Neuron (in vitro differentiated cells): ENCODE measurements at regions not wholly inside any gene's neighbourhood (a gene's known extent, or its start where the extent isn't known, plus 50 kb on each side); places are given as distances from the start of the nearest gene placed in this dataset.

Source experiments
- H2AFZ ChIP-seq: one replicate; pipeline ENCODE4 v1.6.1; 2013; ENCODE audit warnings: low read depth, mild to moderate bottlenecking, inconsistent platforms, low read length, moderate library complexity
- H3K27me3 ChIP-seq: one replicate; pipeline ENCODE4 v1.6.1; 2013; ENCODE audit warnings: low read length; ENCODE audit not compliant: insufficient read depth
- H3K36me3 ChIP-seq: one replicate; pipeline ENCODE4 v1.6.1; 2013; ENCODE audit warnings: low read length; ENCODE audit not compliant: insufficient read depth
- H3K4me1 ChIP-seq: one replicate; pipeline ENCODE4 v1.6.1; 2013; ENCODE audit warnings: low read length; ENCODE audit not compliant: insufficient read depth
- H3K4me3 ChIP-seq: 2 replicates; pipeline ENCODE4 v1.5.1; 2013; ENCODE audit warnings: mild to moderate bottlenecking, low read length, moderate library complexity
- H3K9me3 ChIP-seq: one replicate; pipeline ENCODE4 v1.6.1; 2013; ENCODE audit warnings: low read length

DNA sequence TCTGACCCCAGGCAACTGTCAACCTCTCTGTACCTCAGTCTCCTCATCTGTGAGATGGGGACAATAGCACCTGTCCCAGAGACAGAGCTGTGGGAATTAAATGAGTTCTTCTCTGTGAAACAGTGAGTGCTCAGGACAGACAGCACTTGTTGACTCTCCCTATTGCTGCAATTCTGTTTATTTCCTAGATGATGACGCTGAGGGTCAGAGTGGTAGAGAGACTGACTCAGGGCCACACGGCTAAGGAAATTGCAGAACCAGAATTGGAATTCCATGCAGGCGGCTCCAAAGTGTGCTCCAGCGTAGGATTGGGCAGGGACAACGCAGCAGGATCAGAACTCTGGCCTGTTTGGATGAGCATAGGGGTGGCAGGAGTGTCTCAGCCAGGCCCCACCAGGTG lies 302.2 kb downstream of the C16orf95 start:
- Histone ChIP-seq H3K4me1 (no peaks in the 10 kb centered on the region), H3K27me3 (no peaks in the 10 kb centered on the region), H3K4me3 (no peak overlapping the region), H3K36me3 (no peaks in the 10 kb centered on the region), H3K9me3 (no peaks in the 10 kb centered on the region), H2AFZ (no peak overlapping the region)

DNA sequence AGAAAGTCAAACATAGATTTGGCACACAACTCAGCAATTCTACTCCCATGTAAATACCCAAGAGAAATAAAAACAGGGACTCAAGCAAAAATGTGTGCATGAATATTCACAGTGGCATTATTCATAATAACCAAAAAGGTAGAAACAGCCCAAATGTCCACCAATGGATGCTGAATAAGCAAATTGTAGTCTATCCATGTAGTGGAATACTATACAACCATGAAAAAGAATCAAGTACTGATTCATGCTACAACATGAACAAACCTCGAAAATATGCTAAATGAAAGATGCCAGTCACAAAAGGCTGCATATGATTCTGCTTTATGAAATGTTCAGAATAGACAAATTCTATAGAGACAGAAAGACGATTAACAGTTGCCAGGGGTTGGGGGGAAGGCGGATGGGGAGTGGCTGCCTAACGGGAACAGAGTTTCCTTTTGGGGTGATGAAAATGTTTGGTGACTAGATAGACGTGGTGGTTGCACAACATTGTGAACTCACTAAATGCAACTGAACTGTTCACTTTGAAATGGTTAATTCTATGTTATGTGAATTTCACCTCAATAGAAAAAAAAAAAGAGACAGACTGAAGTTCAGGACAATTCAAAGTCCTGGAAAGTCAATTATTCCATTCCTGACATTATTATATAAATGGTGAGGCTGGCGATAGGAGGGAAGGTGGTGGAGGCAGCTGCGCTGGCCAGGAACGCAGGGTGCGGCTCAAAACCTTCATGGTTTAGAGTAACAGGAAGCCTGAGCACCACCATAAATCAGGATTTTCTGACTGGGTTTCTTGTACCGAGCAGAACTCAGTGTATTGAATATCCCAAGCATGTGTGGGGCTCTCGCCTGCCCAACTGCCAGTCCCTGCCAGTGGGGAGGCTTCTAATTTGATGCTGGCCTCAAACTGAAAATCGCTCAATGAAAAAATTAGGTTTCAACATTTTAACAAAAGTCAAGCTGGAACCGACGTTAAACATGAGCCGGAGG lies 300.9 kb downstream of the C16orf95 start:
- H3K9me3 ChIP-seq = no peaks in the 10 kb centered on the region
- no peaks in the 10 kb centered on the region for H3K27me3 ChIP-seq
- H2AFZ ChIP-seq = no peak overlapping the region

DNA sequence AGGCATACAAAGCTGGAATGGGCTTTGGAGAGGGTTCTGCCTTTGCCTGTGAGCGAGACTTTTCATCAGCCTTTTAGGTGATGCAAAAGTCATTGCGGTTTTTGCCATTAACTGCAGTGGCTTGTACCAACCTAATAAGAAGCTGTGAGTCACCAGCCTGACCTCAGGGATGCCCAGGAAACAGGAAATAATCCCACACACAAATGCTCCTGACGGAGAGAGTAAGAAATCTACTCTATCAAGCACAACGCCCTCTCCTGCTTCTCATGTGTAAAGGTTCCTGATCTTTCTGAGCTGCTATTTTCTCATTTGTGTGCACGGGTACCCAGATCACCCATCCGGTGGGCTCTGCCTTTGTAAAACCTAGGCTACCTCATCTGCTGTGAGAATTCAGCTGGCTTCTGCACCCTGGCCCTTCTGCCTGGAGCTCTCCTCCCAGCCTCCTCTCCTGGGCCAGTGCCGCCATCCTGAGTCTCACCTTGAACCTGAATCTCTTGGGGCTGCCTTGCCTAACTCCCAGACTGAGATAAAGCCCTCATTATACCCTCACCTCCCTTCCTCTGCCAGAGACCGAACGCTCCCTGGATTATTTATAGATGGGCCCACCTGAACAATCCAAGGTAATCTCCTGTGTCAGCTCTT lies 299.7 kb downstream of the C16orf95 start:
- no peaks in the 10 kb centered on the region for H3K4me1 ChIP-seq
- H3K9me3 ChIP-seq = no peaks in the 10 kb centered on the region
- no peak overlapping the region for H2AFZ ChIP-seq
- H3K4me3 ChIP-seq = no peak overlapping the region
- H3K27me3 ChIP-seq = no peaks in the 10 kb centered on the region
- no peaks in the 10 kb centered on the region for H3K36me3 ChIP-seq

More for the DNA sequence above, 300.9 kb downstream of the C16orf95 start:
- Histone ChIP-seq H3K4me1 (no peaks in the 10 kb centered on the region), H3K36me3 (no peaks in the 10 kb centered on the region), H3K4me3 (no peak overlapping the region)

DNA sequence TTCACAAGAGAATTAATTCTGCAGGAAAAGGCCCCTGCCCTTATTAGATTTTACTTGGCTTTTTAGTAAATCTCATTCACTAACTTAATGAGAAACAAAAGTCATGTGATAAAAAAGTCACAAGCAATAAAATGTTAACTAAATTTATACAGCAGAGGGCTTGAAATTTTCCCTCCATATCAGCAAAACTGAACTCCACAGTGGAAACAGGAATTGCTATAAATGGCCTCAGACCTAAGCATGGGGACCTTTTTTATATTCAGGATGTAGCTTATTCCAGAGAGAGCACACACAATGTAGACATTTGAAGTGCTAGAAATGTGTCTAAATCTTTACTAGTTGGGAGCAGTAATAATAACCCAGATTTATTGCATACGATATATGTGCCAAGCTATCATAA lies 291.5 kb downstream of the C16orf95 start:
- no peak overlapping the region for H2AFZ ChIP-seq
- no peaks in the 10 kb centered on the region for H3K9me3 ChIP-seq
- H3K4me3 ChIP-seq = no peak overlapping the region
- no peaks in the 10 kb centered on the region for H3K27me3 ChIP-seq
- no peaks in the 10 kb centered on the region for H3K36me3 ChIP-seq
- H3K4me1 ChIP-seq = no peaks in the 10 kb centered on the region

DNA sequence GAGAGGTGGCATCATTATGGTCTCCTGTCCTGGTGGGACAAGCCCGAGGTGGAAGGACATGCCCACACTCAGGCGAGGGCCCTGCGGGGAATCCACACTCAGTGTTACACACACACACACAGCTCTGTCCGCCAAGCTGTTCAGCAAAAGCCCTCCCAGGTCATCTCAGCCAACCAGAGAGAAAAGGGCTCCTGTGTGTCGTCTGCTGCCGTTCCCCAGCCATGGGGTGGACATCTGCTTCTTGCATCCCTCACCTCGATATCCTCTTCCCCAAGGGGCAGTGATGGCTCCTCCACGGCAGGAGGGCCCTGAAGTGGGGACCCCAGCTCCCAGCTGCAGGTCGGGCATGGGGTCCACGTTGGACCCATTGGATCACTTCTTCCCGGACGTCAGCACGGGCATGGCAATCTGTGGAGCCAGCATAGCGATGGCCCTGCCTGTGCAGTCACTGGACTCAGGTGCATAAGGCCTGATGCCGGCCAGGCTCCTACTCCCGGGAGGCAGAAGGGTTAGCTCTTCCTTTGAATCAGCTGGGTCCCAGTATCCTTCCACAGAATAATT lies 290.1 kb downstream of the C16orf95 start:
- H2AFZ ChIP-seq = no peak overlapping the region
- no peaks in the 10 kb centered on the region for H3K9me3 ChIP-seq
- H3K4me3 ChIP-seq = no peak overlapping the region
- H3K4me1 ChIP-seq = no peaks in the 10 kb centered on the region
- H3K36me3 ChIP-seq = no peaks in the 10 kb centered on the region
- H3K27me3 ChIP-seq = no peaks in the 10 kb centered on the region

DNA sequence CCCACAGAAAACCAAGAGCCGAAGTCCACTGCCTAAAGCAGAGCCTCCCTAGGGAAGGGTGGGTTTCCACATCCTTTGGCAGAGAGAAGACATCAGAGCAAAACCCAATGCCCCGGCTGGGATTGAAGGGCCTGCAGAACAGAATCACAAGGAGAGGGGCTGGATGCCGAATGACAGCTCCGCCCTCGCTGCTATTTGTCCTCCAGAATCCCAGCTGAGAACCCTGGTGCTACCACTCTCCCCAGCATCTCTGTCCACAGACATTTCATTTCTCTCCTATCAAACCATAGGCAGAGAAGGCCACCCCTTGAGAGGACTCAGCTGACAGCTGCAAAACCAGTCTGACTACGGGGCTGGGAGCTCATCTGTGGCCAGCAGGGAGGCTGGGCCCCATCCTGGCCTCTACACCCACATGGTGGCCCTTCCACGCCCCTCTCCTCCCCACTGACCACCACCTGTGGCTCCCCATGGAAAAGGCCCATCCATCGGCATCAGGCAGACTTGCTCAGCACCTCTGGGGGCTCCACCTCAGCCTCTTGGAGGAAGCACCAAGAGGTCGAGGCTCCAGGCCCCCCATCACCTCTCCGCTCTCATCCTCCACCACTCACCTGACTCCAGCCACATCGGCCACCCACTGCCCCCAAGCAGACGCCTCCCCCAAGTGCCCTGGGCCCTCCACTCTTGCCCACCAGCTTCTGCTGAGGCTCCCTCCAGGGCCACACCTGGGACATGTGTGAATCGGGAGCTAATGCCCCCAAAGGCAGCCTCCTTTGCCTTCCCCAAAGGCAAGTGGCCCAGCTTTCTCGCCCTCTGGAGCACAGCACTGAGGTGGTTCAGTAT lies 288.5 kb downstream of the C16orf95 start:
- H3K27me3 ChIP-seq = peaks cover 8% of the 10 kb centered on the region
- no peaks in the 10 kb centered on the region for H3K36me3 ChIP-seq
- H3K4me1 ChIP-seq = no peaks in the 10 kb centered on the region
- H2AFZ ChIP-seq = no peak overlapping the region
- H3K4me3 ChIP-seq = no peak overlapping the region
- H3K9me3 ChIP-seq = no peaks in the 10 kb centered on the region

DNA sequence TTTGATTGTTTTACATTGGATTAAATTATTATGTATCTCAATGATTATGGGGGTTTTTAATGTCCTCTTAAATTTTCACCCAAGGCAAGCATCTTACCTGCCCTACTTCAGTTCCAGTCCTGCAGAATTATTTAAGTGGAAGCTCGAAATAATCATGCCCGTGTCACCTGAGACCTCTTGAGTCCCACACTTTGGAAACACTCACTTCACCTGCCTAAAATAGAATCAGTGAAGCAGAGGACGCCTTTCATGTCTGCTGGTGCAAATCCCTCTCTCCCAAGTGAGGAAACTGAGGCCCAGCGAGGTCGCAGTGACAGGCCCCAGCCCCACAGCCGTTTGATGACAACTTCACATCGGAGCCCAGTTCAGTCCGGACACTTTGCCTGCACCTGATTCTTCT lies 284.6 kb downstream of the C16orf95 start:
- Histone ChIP-seq H3K36me3 (no peaks in the 10 kb centered on the region), H3K4me1 (no peaks in the 10 kb centered on the region), H3K27me3 (peaks cover 8% of the 10 kb centered on the region), H3K4me3 (no peak overlapping the region), H3K9me3 (no peaks in the 10 kb centered on the region), H2AFZ (no peak overlapping the region)

DNA sequence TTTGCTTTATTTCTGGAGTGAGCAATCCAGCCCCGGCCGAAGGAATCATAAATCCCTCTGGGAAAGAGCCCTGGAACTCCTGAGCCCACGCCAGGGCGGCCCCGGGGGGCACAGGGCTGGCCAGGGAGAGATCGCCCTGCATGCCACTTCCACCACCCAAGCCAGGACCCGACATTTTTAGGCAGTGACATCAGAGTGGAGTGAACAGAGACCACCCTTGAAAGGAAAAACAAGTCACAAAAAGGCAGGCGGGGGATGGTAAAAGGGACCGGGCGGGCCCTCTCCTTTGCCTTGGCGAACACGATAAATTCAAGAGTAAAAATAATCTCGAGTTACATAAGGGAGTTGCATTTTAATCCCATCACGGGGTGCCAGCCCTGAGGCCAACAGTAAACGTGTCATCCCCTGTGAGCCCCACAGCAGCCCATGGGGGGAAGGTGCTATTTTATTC lies 284.1 kb downstream of the C16orf95 start:
- Histone ChIP-seq H3K4me3 (no peak overlapping the region), H3K27me3 (peaks cover 8% of the 10 kb centered on the region), H3K4me1 (no peaks in the 10 kb centered on the region), H3K36me3 (no peaks in the 10 kb centered on the region), H2AFZ (no peak overlapping the region), H3K9me3 (no peaks in the 10 kb centered on the region)

DNA sequence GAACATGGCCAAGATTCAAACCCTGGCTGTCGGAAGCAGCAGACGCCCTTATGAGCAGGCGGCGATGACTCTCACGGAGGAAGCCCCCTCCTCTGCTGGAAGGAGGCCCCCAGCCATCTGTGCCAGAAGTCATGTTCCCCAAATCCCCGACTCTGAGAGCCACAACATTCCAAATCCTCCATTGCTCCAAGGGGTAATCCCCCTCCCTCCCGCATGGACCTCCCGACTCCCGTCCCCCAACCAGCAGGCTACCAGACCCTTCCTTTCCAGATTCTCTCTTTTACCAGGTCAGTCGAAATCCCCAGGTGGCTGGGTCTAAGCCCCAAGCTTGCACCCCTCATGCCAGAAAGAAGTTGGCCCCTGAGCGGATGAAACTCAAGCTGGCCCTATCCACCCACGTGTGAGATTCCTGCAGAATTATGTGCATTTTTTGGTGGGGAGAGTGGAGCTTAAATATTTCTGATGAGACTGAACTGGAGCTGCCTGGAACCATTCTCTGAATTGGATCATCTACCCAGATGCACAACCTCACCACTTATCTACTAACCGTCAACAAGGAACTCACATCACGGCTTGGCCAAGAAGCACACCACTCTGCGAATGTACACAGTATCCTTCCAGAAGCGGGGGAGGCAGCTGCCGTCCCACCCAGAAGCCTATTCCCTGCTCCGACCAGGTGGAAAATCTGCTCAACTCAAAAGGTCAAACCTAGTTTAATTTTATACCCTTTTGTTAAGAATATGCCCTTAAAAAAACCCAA lies 283.5 kb downstream of the C16orf95 start:
- no peaks in the 10 kb centered on the region for H3K36me3 ChIP-seq
- no peaks in the 10 kb centered on the region for H3K9me3 ChIP-seq
- H2AFZ ChIP-seq = no peak overlapping the region
- peaks cover 8% of the 10 kb centered on the region for H3K27me3 ChIP-seq
- H3K4me1 ChIP-seq = no peaks in the 10 kb centered on the region
- no peak overlapping the region for H3K4me3 ChIP-seq

DNA sequence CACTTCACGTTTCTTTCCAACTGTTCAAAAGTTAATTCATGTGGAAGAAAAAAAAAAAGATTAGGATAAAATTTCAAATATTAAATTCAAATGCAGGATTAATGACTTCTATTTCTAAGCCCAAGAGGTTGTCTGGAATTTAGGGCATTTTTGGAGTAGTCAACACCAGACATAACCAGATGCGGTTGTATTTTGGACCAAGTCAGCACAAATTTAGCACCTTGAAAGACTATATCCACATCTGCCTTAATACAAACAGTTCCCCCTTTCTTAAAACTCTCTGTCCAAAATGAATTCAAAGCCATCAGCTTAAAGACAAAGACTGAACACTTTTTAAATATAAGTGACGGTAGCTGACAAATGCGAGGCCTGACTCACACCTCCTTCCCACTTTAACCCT lies 282.9 kb downstream of the C16orf95 start:
- no peak overlapping the region for H3K4me3 ChIP-seq
- peaks cover 8% of the 10 kb centered on the region for H3K27me3 ChIP-seq

DNA sequence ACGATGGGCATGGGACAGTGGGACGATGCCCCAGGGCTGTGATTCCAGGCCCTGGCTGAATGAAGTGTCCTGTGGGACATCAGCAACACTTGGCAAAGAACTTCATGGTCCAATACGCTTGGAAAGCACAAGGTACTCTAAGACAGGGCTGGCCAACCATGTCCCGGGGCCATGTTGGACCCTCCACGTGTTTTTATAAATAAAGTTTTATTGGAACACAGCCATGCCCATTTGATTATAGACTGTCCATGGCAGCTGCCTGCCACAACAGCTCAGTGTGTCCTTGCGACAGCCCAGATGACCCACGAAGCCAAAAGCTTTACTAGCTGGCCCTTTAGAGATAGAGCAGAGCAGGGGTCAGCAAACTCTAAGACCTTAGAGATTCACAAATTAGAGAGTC lies 282.1 kb downstream of the C16orf95 start:
- Histone ChIP-seq H2AFZ (no peak overlapping the region), H3K9me3 (no peaks in the 10 kb centered on the region), H3K4me3 (no peak overlapping the region), H3K27me3 (peaks cover 8% of the 10 kb centered on the region), H3K36me3 (no peaks in the 10 kb centered on the region), H3K4me1 (no peaks in the 10 kb centered on the region)

More for the DNA sequence above, 282.9 kb downstream of the C16orf95 start:
- Histone ChIP-seq H3K9me3 (no peaks in the 10 kb centered on the region), H3K36me3 (no peaks in the 10 kb centered on the region), H3K4me1 (no peaks in the 10 kb centered on the region), H2AFZ (no peak overlapping the region)

DNA sequence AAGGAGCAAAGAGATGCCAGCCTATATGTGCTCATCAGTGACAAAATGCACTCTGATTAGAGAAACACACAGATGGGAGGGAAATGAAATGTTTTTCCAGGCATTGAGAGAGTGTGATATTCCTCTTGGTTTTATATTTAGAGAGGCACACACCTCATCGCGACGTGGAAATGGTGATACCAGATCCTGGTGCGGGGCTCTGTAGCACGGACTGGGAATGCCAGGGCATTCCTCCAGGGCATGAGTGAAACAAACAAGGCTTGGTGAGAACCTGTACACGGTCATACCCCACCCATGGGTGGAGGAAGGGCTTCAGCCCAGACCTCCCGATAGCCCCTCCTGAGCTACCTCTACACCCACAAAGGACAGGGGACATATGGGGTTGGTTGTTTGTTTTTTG lies 280.2 kb downstream of the C16orf95 start:
- Histone ChIP-seq H2AFZ (no peak overlapping the region), H3K36me3 (no peaks in the 10 kb centered on the region), H3K27me3 (peaks cover 8% of the 10 kb centered on the region), H3K9me3 (no peaks in the 10 kb centered on the region), H3K4me3 (no peak overlapping the region), H3K4me1 (no peaks in the 10 kb centered on the region)
